H9 (cell line): ENCODE measurements at regions not wholly inside any gene's neighbourhood (a gene's known extent, or its start where the extent isn't known, plus 50 kb on each side); places are given as distances from the start of the nearest gene placed in this dataset.

Experiments
- DNase-seq: peaks from one replicate; pipeline ENCODE4 v3.0.0-alpha.2; 2017
- H2AFZ ChIP-seq: one replicate; pipeline ENCODE4 v1.6.1; 2013; ENCODE audit warnings: mild to moderate bottlenecking, low read length, control low read depth, moderate library complexity
- H2AK5ac ChIP-seq: 2 replicates; pipeline ENCODE4 v1.6.1; 2013; ENCODE audit warnings: low read length, control low read depth, mixed read lengths; ENCODE audit not compliant: insufficient read length
- H2BK120ac ChIP-seq: one replicate; pipeline ENCODE4 v1.6.1; 2013; ENCODE audit warnings: low read depth, mild to moderate bottlenecking, low read length, control low read depth, inconsistent platforms; ENCODE audit not compliant: poor library complexity, severe bottlenecking
- H2BK12ac ChIP-seq: 2 replicates; pipeline ENCODE4 v1.6.1; 2013; ENCODE audit warnings: low read length, control low read depth, mixed read lengths, low read depth; ENCODE audit not compliant: insufficient read length
- H2BK15ac ChIP-seq: 2 replicates; pipeline ENCODE4 v1.6.1; 2013; ENCODE audit warnings: low read depth, low read length, control low read depth
- H2BK20ac ChIP-seq: one replicate; pipeline ENCODE4 v1.6.1; 2013; ENCODE audit warnings: low read depth, mild to moderate bottlenecking, low read length, control low read depth, inconsistent platforms; ENCODE audit not compliant: poor library complexity, severe bottlenecking
- H2BK5ac ChIP-seq: 2 replicates; pipeline ENCODE4 v1.6.1; 2013; ENCODE audit warnings: low read length, control low read depth, mixed read lengths; ENCODE audit not compliant: insufficient read length
- H3K14ac ChIP-seq: 2 replicates; pipeline ENCODE4 v1.6.1; 2013; ENCODE audit warnings: low read length, control low read depth; ENCODE audit not compliant: insufficient read depth
- H3K18ac ChIP-seq: 2 replicates; pipeline ENCODE4 v1.6.1; 2013; ENCODE audit warnings: low read depth, mild to moderate bottlenecking, mixed read lengths, low read length, control low read depth; ENCODE audit not compliant: insufficient read length
- H3K23ac ChIP-seq: 2 replicates; pipeline ENCODE4 v1.6.1; 2013; ENCODE audit warnings: low read length, control low read depth, mixed read lengths, low read depth; ENCODE audit not compliant: insufficient read length
- H3K23me2 ChIP-seq: 2 replicates; pipeline ENCODE4 v1.6.1; 2013; ENCODE audit warnings: low read depth, mild to moderate bottlenecking, mixed read lengths, low read length, control low read depth; ENCODE audit not compliant: insufficient read length, poor library complexity, severe bottlenecking
- H3K27ac ChIP-seq: 2 replicates; pipeline ENCODE4 v1.5.1; 2013; ENCODE audit warnings: low read length, control low read depth, mixed read lengths, low read depth; ENCODE audit not compliant: insufficient read length
- H3K27me3 ChIP-seq: 2 replicates; pipeline ENCODE4 v1.6.1; 2013; ENCODE audit warnings: low read length, control low read depth, inconsistent platforms; ENCODE audit not compliant: insufficient read depth
- H3K4ac ChIP-seq: 2 replicates; pipeline ENCODE4 v1.6.1; 2013; ENCODE audit warnings: low read depth, mild to moderate bottlenecking, control low read depth, inconsistent platforms, low read length, moderate library complexity
- H3K4me1 ChIP-seq: 2 replicates; pipeline ENCODE4 v1.6.1; 2013; ENCODE audit warnings: low read length, control low read depth, inconsistent platforms; ENCODE audit not compliant: insufficient read depth
- H3K4me2 ChIP-seq: 2 replicates; pipeline ENCODE4 v1.6.1; 2013; ENCODE audit warnings: low read length, control low read depth, mixed read lengths; ENCODE audit not compliant: insufficient read length, insufficient read depth
- H3K56ac ChIP-seq: 2 replicates; pipeline ENCODE4 v1.6.1; 2013; ENCODE audit warnings: low read depth, mild to moderate bottlenecking, mixed read lengths, low read length, control low read depth; ENCODE audit not compliant: insufficient read length
- H3K79me1 ChIP-seq: 2 replicates; pipeline ENCODE4 v1.6.1; 2013; ENCODE audit warnings: low read depth, mild to moderate bottlenecking, moderate library complexity, low read length, control low read depth, inconsistent platforms; ENCODE audit not compliant: insufficient read depth, poor library complexity, severe bottlenecking
- H3K79me2 ChIP-seq: 2 replicates; pipeline ENCODE4 v1.6.1; 2013; ENCODE audit warnings: low read length, control low read depth, inconsistent platforms; ENCODE audit not compliant: insufficient read depth
- H3K9ac ChIP-seq: 2 replicates; pipeline ENCODE4 v1.6.1; 2013; ENCODE audit warnings: low read length, control low read depth, mixed read lengths; ENCODE audit not compliant: insufficient read length; ENCODE audit errors: extremely low read depth
- H3K9me3 ChIP-seq: one replicate; pipeline ENCODE4 v1.6.1; 2013; ENCODE audit warnings: low read depth, low read length, inconsistent platforms; ENCODE audit not compliant: control insufficient read depth
- H3T11ph ChIP-seq: one replicate; pipeline ENCODE4 v1.6.1; 2013; ENCODE audit warnings: mild to moderate bottlenecking, low read length, control low read depth, inconsistent platforms
- H4K20me1 ChIP-seq: one replicate; pipeline ENCODE4 v1.6.1; 2013; ENCODE audit not compliant: control insufficient read depth, insufficient read length, insufficient read depth
- H4K5ac ChIP-seq: 2 replicates; pipeline ENCODE4 v1.6.1; 2013; ENCODE audit warnings: low read depth, mild to moderate bottlenecking, mixed read lengths, low read length, control low read depth; ENCODE audit not compliant: insufficient read length
- H4K8ac ChIP-seq: replicated peaks from 2 replicates; pipeline ENCODE4 v1.6.1; 2013; ENCODE audit warnings: low read length, control low read depth, mixed read lengths, low read depth; ENCODE audit not compliant: insufficient read length
- H4K91ac ChIP-seq: 2 replicates; pipeline ENCODE4 v1.6.1; 2013; ENCODE audit warnings: low read depth, mild to moderate bottlenecking, moderate library complexity, mixed read lengths, low read length, control low read depth; ENCODE audit not compliant: insufficient read length
- H3K27ac Mint-ChIP-seq, 3 experiments: 2 replicates in 2 of 3; 3 replicates in 1 of 3; pipeline ENCODE4 v1.8.0; 2020 to 2021; ENCODE audit warnings: mixed read lengths in 3 of 3, mild to moderate bottlenecking in 1 of 3, moderate library complexity in 1 of 3
- H3K27me3 Mint-ChIP-seq: 2 replicates; pipeline ENCODE4 v1.8.0; 2021; ENCODE audit warnings: low read depth, mild to moderate bottlenecking, moderate library complexity, mixed read lengths
- H3K36me3 Mint-ChIP-seq, 3 experiments: 2 replicates in 2 of 3; 3 replicates in 1 of 3; pipeline ENCODE4 v1.8.0; 2020 to 2021; ENCODE audit warnings: low read depth in 3 of 3, mixed read lengths in 3 of 3; ENCODE audit not compliant: insufficient read depth in 1 of 3
- H3K4me1 Mint-ChIP-seq, 2 experiments: 2 replicates each; pipeline ENCODE4 v1.8.0; 2020; ENCODE audit warnings: mixed read lengths in 2 of 2
- H3K4me3 Mint-ChIP-seq, 2 experiments: 2 replicates in 1 of 2; 3 replicates in 1 of 2; pipeline ENCODE4 v1.8.0; 2020 to 2021; ENCODE audit warnings: mild to moderate bottlenecking in 2 of 2, mixed read lengths in 2 of 2, moderate library complexity in 1 of 2
- H3K9me3 Mint-ChIP-seq, 2 experiments: 2 replicates in 1 of 2; 3 replicates in 1 of 2; pipeline ENCODE4 v1.8.0; 2020; ENCODE audit warnings: mild to moderate bottlenecking in 2 of 2, mixed read lengths in 2 of 2, moderate library complexity in 1 of 2
- WGBS: extraction: QIAGEN DNeasy Blood & Tissue Kit; methylation state at CpG from one replicate; pipeline ENCODE4 v1.1.7; 2013; ENCODE audit warnings: missing lambda C conversion rate, low lambda C conversion rate, mixed read lengths; ENCODE audit not compliant: insufficient read length; ENCODE audit errors: extremely low coverage; 5-methylcytosine and 5-hydroxymethylcytosine counted together
- TF ChIP-seq, protein P1 (sequence below): fragments of 200-600 bp; sonication (generic); conservative IDR thresholded peaks from 3 replicates; pipeline ENCODE4 v1.8.0; 2021; ENCODE audit warnings: antibody characterized with exemption, mild to moderate bottlenecking

DNA sequence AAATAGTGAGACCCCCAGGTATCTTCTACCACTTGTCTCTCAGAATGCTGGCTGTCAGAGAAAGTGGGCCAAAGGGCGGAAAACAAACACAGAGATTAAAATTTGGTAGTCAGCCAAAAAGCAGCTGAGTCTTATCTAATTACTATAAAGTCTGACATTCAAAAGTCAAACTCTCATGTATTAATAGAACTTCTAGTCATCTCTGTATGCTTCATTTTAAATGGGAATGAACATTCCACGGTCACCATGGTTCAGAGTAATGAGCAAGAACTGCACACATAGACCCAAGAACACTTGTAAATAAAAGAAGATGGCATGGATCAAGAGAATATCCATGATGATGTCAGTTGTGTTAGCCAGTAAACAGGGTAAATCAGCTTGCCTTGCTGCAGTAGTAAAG, 1267.0 kb upstream of the CHAC2 start:
- no peak overlapping the region for H3K27ac ChIP-seq
- no peak overlapping the region for H2BK120ac ChIP-seq
- no peak overlapping the region for H3K4me2 ChIP-seq
- H2BK5ac ChIP-seq: no peak overlapping the region
- no peak overlapping the region for H3K14ac ChIP-seq
- H3K27me3 Mint-ChIP-seq: no peaks in the 10 kb centered on the region
- no CpG with 5 or more reads among the region's 2 CpGs for WGBS
- no peak overlapping the region for H3K23ac ChIP-seq
- H4K91ac ChIP-seq: no peak overlapping the region
- no peak overlapping the region for H2AFZ ChIP-seq
- no peak overlapping the region for H3K18ac ChIP-seq
- no peaks in the 10 kb centered on the region for H3K79me1 ChIP-seq
- H3K4me1 Mint-ChIP-seq: no peaks in the 10 kb centered on the region
- H3K23me2 ChIP-seq: no peaks in the 10 kb centered on the region
- no peak overlapping the region for H4K5ac ChIP-seq
- no peaks in the 10 kb centered on the region for H3K79me2 ChIP-seq
- no peaks in the 10 kb centered on the region for H3K27me3 ChIP-seq
- no peak overlapping the region for H3K9ac ChIP-seq
- H2BK15ac ChIP-seq: no peak overlapping the region
- H3T11ph ChIP-seq: no peak overlapping the region
- no peaks in the 10 kb centered on the region for H4K20me1 ChIP-seq
- no peak overlapping the region for H2BK12ac ChIP-seq
- no peak overlapping the region for H3K27ac Mint-ChIP-seq
- no peak overlapping the region for H2AK5ac ChIP-seq
- H3K9me3 ChIP-seq: no peaks in the 10 kb centered on the region
- no peak overlapping the region for H2BK20ac ChIP-seq
- peaks cover 4 to 12% (median 12%) of the 10 kb centered on the region in 3 experiments; a peak in 5 of 7 replicates for H3K36me3 Mint-ChIP-seq
- no peak overlapping the region for H3K56ac ChIP-seq
- H3K4ac ChIP-seq: no peak overlapping the region
- H3K4me3 Mint-ChIP-seq: no peak overlapping the region
- no peak overlapping the region for H4K8ac ChIP-seq
- DNase-seq: no peak
- TF ChIP-seq, protein P1, sequence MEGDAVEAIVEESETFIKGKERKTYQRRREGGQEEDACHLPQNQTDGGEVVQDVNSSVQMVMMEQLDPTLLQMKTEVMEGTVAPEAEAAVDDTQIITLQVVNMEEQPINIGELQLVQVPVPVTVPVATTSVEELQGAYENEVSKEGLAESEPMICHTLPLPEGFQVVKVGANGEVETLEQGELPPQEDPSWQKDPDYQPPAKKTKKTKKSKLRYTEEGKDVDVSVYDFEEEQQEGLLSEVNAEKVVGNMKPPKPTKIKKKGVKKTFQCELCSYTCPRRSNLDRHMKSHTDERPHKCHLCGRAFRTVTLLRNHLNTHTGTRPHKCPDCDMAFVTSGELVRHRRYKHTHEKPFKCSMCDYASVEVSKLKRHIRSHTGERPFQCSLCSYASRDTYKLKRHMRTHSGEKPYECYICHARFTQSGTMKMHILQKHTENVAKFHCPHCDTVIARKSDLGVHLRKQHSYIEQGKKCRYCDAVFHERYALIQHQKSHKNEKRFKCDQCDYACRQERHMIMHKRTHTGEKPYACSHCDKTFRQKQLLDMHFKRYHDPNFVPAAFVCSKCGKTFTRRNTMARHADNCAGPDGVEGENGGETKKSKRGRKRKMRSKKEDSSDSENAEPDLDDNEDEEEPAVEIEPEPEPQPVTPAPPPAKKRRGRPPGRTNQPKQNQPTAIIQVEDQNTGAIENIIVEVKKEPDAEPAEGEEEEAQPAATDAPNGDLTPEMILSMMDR: no peak
- H3K9me3 Mint-ChIP-seq: peaks cover 11 to 12% of the 10 kb centered on the region in 2 experiments; a peak in 4 of 5 replicates
- no peaks in the 10 kb centered on the region for H3K4me1 ChIP-seq
